Fibroblast of gingiva (primary cell): ENCODE measurements at regions not wholly inside any gene's neighbourhood (a gene's known extent, or its start where the extent isn't known, plus 50 kb on each side); places are given as distances from the start of the nearest gene placed in this dataset.
A peak's percentile ranks its signal among the peaks of the same experiment; 100 is the strongest.

ENCODE experiments used
- DNase-seq: peaks from one replicate; pipeline ENCODE4 v3.0.0-alpha.2; 2011; ENCODE audit warnings: low read depth

DNA sequence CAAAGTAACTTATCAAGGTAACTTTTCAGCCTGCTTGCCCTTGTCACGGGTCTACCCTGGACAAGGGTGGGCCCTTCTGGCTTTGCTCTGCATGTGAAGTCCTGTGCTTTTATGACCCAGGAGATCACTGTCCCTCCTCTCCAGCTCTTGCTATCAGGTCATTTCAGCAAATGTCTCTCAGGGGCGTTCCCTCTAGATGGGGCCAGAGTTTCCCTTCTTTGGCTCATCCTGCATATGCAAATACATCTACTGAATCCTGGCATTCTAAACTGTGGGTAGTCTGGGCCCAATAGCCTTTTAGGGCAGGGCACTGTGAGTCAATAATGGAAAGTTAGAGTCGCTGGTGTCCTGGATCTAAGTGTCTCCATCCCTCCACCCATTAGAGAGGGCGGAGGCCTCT lies 366.9 kb upstream of the USP24 start:
- DNase-seq, result peak; percentile 87

DNA sequence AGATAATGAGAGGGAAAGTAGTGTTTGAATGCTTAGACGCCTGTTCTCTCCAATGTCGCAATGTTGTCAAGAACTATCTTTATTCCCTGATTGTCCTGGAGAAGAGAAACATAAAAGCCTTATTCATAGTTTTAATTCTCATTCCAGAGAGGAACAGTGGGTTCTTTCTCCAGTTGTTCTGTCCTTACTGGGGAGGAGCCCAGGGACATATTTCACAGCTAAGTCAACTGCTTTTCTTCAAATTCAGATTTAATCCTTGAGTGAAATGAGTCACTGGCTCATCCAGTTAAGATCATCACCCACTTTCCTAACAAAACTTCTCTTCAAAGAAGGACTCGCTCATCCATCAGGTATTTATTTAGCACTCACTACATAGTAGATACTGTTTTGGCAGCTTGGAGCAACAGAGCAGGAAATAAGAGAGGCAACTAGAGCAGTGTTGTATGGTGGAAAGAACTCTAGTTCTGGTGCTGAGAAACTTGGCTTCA lies 365.7 kb upstream of the USP24 start:
- peak; percentile 95 for DNase-seq

DNA sequence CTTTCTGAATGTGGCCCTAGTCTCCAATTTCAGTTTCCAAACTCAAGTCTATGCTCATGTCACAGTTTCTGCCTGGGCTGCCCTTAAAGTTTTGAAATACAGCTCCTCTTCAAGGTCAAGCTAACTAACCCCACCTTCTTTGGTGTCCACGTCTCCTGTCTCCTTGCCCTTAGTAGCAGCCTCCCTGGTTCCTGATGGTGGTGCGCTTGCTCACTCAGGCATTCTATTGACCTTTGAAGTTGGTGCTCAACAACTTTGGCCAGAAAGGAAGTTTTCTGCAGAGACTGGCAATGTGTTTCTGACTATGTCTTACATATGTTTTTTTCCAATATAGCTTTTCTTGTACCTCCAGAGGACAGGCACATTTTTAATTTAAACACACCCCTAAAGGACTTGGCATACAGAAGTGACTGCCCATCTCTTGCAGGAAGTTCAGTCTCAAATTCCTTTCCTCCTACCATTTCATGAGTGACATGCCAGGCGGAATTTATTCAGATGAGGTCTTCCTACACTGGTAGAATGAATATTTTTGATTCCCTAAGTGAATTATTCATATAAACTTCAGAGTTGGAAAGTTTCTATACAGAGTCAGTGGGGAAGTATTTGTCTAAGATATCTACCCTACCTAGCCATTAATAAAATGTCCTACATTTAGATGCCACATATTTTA lies 364.3 kb upstream of the USP24 start:
- no peak for DNase-seq

DNA sequence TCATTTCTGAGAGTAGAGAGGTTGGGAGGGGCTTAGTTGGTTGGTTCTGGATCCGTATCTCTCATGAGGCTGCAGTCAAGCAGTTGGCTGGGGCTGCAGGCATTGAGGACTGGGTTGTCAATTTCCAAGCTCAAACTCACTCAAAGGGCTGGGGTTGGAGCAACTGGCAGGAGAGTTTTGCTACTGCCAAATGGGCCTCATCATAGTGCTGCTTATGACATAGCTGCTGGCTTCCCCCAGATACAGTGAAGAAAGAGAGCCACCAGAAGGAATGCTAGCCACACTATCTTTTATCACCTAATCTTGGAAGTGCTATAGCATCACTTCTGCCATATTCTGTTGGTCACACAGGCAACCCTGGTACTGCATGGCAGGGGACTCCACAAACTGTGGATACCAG lies 363.5 kb upstream of the USP24 start:
- DNase-seq, result no peak

DNA sequence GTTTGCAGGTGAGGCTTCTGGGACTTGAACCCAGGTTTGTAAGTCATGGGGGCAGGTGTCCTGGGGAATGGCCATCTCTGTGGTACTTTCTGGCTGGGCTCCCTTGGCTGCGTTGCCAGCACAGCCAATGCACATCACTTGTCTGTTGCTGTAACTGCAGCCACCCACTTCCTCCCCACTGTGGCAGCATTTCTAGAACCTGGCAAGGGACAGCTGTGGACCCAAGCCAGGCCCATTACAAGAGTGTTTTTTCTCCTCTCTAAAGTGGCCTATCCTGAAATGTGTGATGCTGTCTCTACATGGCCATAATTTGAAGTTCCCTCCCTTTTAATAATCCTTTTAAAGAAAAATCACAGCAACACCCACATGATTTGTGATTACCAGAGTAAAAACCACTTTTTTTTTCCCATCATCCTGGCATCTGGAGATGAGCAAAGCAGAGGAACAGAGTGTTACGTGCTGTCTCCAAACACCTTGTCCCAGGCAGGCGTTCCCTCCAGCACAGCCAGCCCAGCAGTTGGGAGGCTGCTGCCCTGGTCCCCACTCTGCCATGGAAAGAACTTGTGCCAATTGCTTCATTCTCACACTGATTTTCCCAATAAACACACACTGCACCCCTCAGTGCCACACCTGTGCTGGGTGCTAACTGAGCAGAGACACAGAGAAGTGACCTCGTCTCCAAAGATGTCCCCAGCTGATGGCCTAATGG lies 360.6 kb upstream of the USP24 start:
- peak; percentile 44 for DNase-seq

DNA sequence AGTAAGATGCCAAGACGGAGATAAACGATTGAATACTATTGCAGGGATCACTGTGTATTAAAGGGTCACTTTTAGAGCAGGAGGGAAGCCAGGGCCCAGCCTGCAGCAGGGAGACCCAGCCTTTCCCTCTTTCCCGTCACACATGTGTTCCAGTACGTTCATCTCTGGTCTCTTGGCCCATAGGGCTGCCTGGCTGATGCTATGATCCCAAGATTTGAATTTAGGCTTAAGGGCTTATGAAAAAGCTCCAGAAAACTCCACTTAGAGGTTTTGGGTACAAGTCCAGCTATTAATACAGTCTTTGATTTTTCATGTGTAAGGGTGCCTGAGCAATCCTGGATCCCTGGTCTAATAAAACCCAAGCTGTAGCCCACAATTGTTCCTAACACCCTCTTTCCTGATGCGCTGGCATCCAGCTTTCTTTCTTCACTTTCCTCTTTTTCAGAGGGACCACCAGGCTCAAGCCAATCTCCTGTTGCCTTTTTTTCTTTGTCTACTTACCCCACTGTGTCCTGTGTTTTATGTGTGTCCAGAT lies 359.6 kb upstream of the USP24 start:
- no peak for DNase-seq

DNA sequence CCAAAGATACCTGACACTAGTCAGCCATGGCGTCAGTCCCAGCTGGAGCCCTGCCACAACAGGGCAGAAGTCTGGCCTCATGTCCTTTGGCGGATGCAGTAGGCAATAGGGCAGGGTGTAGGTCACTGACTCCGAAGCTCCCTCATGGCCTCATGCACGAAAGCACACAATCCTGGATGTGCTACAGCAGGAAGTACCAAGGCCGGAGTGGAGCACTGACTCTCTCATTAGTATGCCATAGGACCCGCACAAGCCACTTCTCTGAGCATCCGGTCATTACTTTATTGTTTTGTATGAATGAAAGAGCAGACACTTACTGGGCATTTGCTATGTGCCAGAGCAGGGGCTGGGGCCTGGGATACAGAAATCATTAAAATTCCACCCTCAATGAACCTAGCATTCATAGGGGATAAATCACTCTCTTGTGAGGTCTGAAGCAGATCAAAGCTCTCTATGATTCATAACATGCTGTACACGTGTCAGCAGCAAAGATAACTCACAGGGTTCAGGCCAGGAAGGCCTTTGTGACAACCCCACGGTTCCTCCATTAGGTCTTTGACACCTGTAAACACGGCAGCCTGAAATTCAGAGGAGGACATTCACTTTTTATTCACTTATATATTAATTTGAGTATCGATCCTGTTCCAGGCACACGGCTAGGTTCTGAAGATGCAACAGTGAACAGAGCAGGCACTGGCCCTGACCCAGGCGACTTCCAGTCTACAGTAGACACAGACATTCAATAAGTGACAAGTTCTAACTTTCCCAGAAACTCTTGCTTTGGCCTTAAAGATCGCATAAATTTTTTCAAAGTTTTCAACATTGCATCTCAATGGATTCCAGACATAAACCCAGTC lies 357.9 kb upstream of the USP24 start:
- no peak for DNase-seq

DNA sequence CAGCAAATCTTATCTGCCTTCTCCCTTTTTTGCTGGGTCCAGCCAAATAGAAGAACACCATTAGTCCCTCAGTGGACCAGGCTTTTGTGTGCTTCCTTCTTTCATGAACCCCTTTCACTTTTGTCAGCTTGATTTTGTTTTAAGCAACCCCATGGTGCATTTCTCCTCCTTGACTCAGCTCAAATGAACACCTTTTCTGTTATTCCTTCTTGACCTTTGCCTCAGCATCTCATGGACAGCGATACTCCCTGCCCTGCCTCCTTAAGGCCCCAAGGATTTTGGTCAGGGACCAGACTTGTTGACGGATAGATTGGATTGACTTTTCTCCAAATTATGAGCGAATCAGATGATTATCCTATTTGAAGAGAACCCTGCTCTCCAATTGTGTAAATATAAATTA lies 356.6 kb upstream of the USP24 start:
- DNase-seq, result peak; percentile 51

DNA sequence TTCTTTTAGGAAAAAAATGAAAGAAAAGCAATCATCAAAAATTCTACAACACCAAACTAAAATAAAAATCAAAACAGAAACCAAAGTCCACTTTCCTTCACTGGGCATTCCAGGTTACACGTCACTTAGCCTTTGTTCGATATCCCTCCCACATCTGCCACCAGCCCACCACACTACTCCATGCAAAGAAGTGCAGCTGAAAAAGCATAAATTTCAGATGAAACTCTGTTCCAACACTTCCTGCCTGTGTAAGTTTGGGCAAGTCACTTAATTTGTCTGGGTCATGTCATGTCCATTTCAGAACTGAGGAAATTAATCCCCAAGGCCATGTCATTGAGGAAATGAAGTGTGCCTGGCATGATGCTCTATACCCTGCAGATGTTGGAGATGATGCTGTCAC lies 354.3 kb upstream of the USP24 start:
- DNase-seq, result no peak

DNA sequence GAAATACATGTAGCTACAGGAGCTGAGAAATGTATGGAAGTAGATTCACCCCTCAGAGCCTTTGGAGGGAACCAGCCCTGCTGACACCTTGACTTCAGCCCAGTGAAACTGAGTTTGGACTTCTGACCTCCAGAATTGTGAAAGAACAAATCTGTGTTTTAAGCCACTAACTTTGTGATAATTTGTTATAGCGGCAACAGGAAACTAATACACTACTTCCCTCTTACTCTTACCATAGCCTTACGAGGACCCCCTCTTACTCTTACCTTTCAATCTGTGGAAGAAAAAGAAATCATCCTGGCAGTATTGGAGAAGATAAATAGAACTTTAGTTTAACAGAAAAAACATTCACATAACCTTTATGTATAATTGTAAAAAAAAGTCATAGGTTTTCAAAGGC lies 353.6 kb upstream of the USP24 start:
- no peak for DNase-seq

DNA sequence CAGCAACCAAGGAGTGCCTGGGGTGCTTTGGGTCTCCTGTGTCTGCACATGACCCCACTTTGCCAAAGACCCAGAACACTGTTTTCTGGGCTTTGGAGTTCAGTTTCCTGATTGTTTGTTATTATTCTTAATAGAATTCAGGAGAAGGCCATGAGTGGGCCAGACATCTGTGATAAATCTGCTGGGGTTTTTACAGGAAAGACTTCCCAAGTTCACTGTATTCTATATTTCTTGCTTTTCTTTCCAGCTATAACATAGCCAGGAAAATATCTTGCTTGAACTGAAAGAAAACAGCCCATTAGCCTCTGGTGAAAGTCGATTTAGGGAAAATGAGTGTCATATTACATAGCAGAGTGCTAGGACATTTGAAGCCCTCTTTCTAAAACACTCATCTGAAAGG lies 345.1 kb upstream of the USP24 start:
- DNase-seq, result peak; percentile 72

DNA sequence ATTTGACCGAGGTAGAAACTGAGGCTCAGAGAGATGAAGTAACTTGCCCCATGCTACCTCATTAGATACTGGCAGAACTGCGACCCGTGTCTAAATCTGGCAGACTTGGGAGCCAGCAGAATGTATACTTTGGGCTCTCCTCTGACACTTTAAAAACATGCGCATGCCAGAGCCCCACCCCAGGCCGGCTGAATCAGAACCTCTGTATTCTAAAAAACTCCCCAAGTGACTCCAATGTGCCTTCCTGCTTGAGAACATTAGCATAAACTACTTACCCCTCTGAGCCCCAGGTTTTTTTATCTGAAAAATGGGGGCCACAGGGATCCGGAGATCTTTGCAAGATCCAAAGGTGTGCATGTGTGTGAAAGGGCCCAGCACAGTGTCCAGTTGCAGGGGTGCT lies 344.7 kb upstream of the USP24 start:
- peak; percentile 69 for DNase-seq

DNA sequence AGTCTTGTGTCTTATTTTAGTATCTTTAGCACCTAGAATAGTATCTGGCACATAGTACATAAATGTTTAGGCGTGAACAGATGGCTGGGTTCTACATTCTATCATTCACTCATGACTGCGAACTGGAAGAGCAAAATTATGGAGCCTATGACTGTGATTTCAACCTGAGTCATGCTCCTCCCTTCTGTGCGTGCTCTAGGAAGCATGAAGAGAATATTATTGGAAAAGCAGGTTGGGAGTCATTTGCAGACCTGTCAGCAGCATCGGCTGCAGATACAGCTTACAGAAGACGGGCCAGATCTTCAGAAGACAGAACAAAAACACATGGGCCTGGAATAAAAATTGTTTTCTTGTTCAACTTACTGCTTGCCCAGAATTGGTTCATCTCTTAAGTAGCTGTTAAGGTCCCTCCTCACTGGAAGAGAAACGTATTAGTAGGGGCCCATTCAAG lies 344.0 kb upstream of the USP24 start:
- no peak for DNase-seq

DNA sequence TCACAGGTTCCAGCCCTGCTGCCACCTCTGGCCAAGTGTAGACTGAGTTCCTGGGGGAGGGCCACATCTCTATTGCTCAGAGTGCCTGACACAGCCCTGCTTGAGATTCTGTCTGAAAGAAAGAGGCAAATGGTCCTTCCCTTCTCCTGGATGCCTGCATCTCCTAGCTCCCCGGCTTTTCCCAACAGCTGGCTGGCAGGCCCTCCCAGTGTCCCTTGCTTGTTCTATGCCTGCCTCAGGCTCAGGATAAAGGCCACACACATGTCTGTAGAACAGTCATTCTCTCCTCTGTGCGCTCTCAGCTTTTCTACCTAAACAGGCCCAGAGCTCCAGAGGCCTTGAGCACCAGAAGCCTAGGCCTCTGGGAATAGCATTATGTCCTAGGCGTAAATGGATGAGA lies 343.4 kb upstream of the USP24 start:
- DNase-seq, result no peak

DNA sequence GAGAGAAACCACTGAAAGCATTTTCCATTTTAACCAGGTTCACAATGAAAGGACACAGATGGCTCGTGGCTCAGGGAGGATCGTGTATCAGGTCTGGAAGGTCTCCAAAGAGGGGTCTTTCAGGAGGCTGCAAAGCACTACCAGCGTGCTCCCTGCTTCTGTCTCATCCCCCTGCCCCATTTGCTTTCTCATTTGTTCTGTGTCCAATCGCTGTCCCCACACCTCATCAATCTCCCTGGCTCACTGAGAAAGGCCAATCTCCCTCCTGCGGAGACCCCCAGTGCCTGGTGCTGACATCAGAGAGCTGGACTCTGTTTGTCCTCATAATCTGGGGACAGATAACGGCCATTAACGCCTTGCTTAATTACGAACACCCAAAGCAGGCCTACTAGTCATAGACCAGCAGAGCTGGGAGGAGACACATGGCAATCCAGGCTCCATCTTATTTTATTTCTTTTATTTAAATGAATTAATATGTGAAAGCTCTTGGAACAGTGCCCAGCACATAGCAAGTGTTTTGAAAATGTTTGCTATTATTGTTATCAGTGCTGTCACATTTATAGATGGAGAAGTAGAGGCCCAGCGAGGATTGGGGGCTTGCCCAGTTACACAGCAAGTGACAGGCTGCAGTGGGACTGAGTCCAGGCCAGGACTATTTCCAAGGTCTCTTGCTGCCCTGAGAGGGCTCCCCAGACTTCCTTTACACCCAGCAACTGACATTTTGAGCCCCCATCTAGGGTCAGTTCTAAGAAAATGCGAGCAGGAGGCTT lies 341.0 kb upstream of the USP24 start:
- DNase-seq, result no peak

DNA sequence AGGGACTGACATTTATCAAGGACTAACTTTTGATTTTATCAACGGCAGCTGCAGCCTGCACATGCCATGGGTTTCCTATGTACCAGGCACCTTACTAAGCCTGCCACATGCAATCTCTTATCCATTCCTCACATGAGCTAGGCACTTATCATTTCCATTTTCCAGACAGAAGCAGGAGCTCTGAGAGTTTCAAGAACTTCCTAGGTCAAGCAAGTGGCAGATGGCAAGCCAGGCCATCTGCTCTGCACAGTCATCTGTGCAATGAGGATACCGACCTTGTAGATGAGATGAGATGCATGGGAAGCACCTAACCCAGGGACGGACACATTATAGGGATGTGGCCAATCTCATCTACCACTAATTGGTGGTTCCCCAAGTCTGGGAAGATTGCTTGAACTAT lies 339.4 kb upstream of the USP24 start:
- DNase-seq, result no peak

DNA sequence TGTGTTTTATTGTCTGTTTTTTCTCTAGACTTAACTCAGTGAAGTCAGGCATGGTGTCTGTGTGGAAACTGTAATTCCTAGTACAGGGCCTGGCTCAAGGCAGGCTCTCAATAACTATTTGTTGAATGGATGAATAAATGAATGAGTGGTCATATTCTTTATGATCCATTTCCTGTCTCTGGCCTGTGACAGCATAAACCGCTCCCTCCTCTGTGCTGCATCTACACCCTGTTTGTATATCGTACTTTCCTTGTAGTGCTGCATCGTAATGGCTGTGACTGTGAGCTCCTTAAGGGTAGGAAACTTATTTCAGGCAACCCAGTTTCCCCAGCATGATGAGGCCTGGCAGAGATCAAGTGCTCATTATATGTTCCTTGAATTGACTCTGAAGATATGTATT lies 337.5 kb upstream of the USP24 start:
- no peak for DNase-seq

DNA sequence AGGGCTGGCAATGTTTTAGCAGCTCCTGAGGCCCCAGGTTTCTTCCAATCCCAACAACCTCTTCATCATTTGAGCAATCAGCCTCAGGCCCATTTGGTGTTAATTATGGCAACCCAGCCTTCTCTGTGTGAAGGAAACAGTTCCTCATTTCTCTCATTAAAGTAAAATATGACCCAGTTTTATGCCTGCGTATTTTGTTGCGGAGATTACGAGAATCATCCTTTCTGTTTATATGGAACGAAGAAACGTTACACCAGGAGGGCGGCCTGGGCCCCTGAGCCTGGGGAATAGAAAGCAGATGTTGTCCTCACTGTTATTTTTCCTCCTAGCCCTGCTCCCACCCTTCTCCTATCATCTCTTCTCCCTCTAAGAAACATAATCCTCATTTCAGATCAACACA lies 332.2 kb upstream of the USP24 start:
- peak; percentile 91 for DNase-seq

DNA sequence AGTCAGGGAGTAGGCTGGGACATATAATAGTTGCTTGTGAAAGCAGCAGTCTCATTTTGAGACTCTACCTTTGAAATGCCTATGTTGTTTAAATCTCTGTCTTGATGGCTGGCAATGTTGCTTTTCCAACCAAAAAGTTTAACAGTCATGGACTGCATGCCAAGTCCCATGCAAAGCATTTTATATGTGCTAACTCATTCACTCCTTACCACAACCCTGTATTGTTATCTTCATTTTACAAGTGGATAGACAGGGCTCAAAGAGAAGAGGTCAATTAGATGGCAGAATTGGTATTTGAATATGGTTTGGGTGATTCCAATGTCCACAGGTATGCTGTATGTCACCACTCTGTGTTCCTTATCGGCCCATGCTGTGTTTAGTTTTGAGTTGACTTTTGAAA lies 331.4 kb upstream of the USP24 start:
- no peak for DNase-seq

DNA sequence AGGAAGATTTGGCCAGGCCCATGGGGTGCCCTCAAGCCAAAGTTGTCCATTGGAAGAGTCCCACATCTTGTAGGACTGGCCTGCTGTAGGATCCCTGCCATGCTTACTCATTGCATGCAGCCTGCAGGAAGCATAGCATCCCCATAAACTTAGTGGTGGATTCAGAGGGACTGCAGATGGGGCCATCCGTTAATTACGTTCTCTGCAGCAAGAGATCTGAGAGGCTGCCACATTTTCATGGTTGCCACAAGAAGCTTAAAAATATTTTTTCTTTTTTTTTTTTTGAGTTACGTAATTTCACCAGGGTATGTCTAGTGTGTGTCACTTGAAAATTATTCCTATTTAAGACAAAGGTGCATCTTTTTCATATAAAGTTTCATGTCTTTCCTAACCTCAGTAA lies 329.7 kb upstream of the USP24 start:
- peak; percentile 45 for DNase-seq

DNA sequence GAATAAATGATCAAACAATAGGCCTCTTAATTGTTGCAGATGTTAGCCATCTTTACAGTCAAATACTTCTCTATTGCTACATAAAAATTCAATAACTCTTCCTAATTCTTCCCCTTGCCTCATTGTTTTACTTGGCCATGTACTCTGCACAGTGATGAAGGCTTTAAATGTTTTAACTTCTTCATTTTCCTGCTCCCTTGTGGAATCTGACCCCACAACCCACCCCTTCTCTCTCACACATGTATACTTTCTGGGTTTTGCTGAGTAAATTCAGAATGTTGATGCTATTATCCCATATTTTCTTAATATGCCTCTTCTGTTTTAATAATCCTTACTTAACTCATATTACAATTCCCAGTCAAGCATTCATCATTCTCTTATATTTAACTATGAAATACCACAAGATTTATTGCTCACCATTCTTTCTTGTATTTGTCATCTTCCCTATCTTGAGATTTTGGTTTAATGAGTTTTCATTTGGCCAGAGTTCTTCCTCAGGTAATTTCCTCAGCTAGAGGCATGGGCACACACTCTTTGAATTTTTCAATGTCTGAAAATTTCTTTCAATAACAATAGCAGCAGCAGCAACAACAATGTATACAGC lies 327.8 kb upstream of the USP24 start:
- DNase-seq, result peak; percentile 92
